ENCODE measurements at regions not wholly inside any gene's neighbourhood (a gene's known extent, or its start where the extent isn't known, plus 50 kb on each side); places are given as distances from the start of the nearest gene placed in this dataset.
A peak's percentile ranks its signal among the peaks of the same experiment; 100 is the strongest.

- intact Hi-C loops (cut with DNase I): no loop called here
- no peak for ATAC-seq
Measured at GRCh38 chr21:16407403-16408240, 677.8 kb downstream of the USP25 start.

GRCh38 chr21:16408280-16408679, 678.5 kb downstream of the USP25 start:
- no peak for ATAC-seq
- no peak for DNase-seq (ENCODE audit: missing footprints)
- intact Hi-C loops (cut with DNase I): no loop called here

More at GRCh38 chr21:16407403-16408240, 677.8 kb downstream of the USP25 start:
- no peak for DNase-seq (ENCODE audit: missing footprints)

GRCh38 chr21:16409352-16409751, 679.6 kb downstream of the USP25 start:
- ATAC-seq (no peak), DNase-seq (ENCODE audit: missing footprints) (no peak)
- intact Hi-C loops (cut with DNase I): no loop called here

GRCh38 chr21:16418226-16418625, 688.4 kb downstream of the USP25 start:
- intact Hi-C loops (cut with DNase I): loop anchor here (2.0 to 5.0 kb wide), 2 partner anchors 41 to 111 kb away; no protein-coding TSS in a partner anchor
- no peak for ATAC-seq
- DNase-seq (ENCODE audit: missing footprints): no peak

GRCh38 chr21:16418642-16419041, 688.9 kb downstream of the USP25 start:
- no peak for ATAC-seq
- DNase-seq (ENCODE audit: missing footprints): no peak
- intact Hi-C loops (cut with DNase I): loop anchor here (1.0 to 5.0 kb wide), 3 partner anchors 42 to 117 kb away; no protein-coding TSS in a partner anchor

- intact Hi-C loops (cut with DNase I): loop anchor here (1.0 to 5.0 kb wide), 3 partner anchors 43 to 116 kb away; no protein-coding TSS in a partner anchor
- DNase-seq (ENCODE audit: missing footprints) (peak; percentile 79), ATAC-seq (peak; percentile 96)
Measured at GRCh38 chr21:16419188-16419921, 689.6 kb downstream of the USP25 start.

GRCh38 chr21:16420031-16420724, 690.4 kb downstream of the USP25 start:
- intact Hi-C loops (cut with DNase I): loop anchor here (5.0 kb wide), 1 partner anchor 223 kb away; no protein-coding TSS in a partner anchor
- peak; percentile 51 for ATAC-seq
- peak; percentile 37 for DNase-seq (ENCODE audit: missing footprints)

- DNase-seq (ENCODE audit: missing footprints) (no peak), ATAC-seq (no peak)
- intact Hi-C loops (cut with DNase I): loop anchor here (5.0 kb wide), 1 partner anchor 224 kb away; no protein-coding TSS in a partner anchor
Measured at GRCh38 chr21:16421007-16421406, 691.2 kb downstream of the USP25 start.

GRCh38 chr21:16421965-16422364, 692.2 kb downstream of the USP25 start:
- ATAC-seq (no peak), DNase-seq (ENCODE audit: missing footprints) (no peak)
- intact Hi-C loops (cut with DNase I): loop anchor here (5.0 kb wide), 1 partner anchor 225 kb away; no protein-coding TSS in a partner anchor

- intact Hi-C loops (cut with DNase I): loop anchor here (5.0 kb wide), 1 partner anchor 225 kb away; no protein-coding TSS in a partner anchor
- DNase-seq (ENCODE audit: missing footprints) (no peak), ATAC-seq (no peak)
Measured at GRCh38 chr21:16422702-16423101, 692.9 kb downstream of the USP25 start.

- DNase-seq (ENCODE audit: missing footprints) (no peak), ATAC-seq (no peak)
- intact Hi-C loops (cut with DNase I): loop anchor here (5.0 kb wide), 1 partner anchor 227 kb away; no protein-coding TSS in a partner anchor
Measured at GRCh38 chr21:16423921-16424320, 694.1 kb downstream of the USP25 start.

- intact Hi-C loops (cut with DNase I): loop anchor here (5.0 kb wide), 1 partner anchor 227 kb away; no protein-coding TSS in a partner anchor
- ATAC-seq: no peak
- no peak for DNase-seq (ENCODE audit: missing footprints)
Measured at GRCh38 chr21:16424331-16424751, 694.6 kb downstream of the USP25 start.

GRCh38 chr21:16425376-16425775, 695.6 kb downstream of the USP25 start:
- intact Hi-C loops (cut with DNase I): no loop called here
- no peak for DNase-seq (ENCODE audit: missing footprints)
- no peak for ATAC-seq

- DNase-seq (ENCODE audit: missing footprints) (no peak), ATAC-seq (no peak)
- intact Hi-C loops (cut with DNase I): no loop called here
Measured at GRCh38 chr21:16426936-16427335, 697.2 kb downstream of the USP25 start.

- ATAC-seq (no peak), DNase-seq (ENCODE audit: missing footprints) (no peak)
- intact Hi-C loops (cut with DNase I): no loop called here
Measured at GRCh38 chr21:16427587-16428087, 697.9 kb downstream of the USP25 start.

- no peak for ATAC-seq
- intact Hi-C loops (cut with DNase I): no loop called here
Measured at GRCh38 chr21:16437586-16437985, 707.8 kb downstream of the USP25 start.

GRCh38 chr21:16438761-16439160, 709.0 kb downstream of the USP25 start:
- intact Hi-C loops (cut with DNase I): no loop called here
- ATAC-seq: no peak

More at GRCh38 chr21:16437586-16437985, 707.8 kb downstream of the USP25 start:
- DNase-seq (ENCODE audit: missing footprints): no peak

GRCh38 chr21:16441789-16442188, 712.0 kb downstream of the USP25 start:
- DNase-seq (ENCODE audit: missing footprints) (no peak), ATAC-seq (no peak)
- intact Hi-C loops (cut with DNase I): no loop called here

More at GRCh38 chr21:16438761-16439160, 709.0 kb downstream of the USP25 start:
- no peak for DNase-seq (ENCODE audit: missing footprints)
